HG02610 (cell line): ENCODE measurements at regions not wholly inside any gene's neighbourhood (a gene's known extent, or its start where the extent isn't known, plus 50 kb on each side); places are given as distances from the start of the nearest gene placed in this dataset.
"Not testable (repeated sequence)": the region's sequence is repeated elsewhere in the genome, so short reads cannot be mapped to it uniquely, and the experiment has no call there.

Experiments used
- ATAC-seq: cut with Tn5 transposase; IDR thresholded peaks from one replicate; pipeline ENCODE4 v1.9.1; 2021; ENCODE audit warnings: mild to moderate bottlenecking, moderate library complexity; ENCODE audit not compliant: unreplicated experiment

GRCh38 chr2:113551637-113552318 is 53.3 kb downstream of the FOXD4L1 start:
- ATAC-seq = peak; percentile 77

GRCh38 chr2:113559820-113560219 is 61.4 kb downstream of the FOXD4L1 start:
- ATAC-seq = not testable (repeated sequence)

- peak; percentile 36 for ATAC-seq
Measured at GRCh38 chr2:113562662-113563061, 64.2 kb downstream of the FOXD4L1 start.

GRCh38 chr2:113566674-113567480 is 60.2 kb upstream of the RABL2A start:
- not testable (repeated sequence) for ATAC-seq

- not testable (repeated sequence) for ATAC-seq
Measured at GRCh38 chr2:113567481-113567849, 59.6 kb upstream of the RABL2A start.

- not testable (repeated sequence) for ATAC-seq
Measured at GRCh38 chr2:113568231-113568630, 58.8 kb upstream of the RABL2A start.

- ATAC-seq = not testable (repeated sequence)
Measured at GRCh38 chr2:113570082-113570481, 57.0 kb upstream of the RABL2A start.

- ATAC-seq = not testable (repeated sequence)
Measured at GRCh38 chr2:113570509-113571009, 56.5 kb upstream of the RABL2A start.

- not testable (repeated sequence) for ATAC-seq
Measured at GRCh38 chr2:113571482-113572068, 55.5 kb upstream of the RABL2A start.

- not testable (repeated sequence) for ATAC-seq
Measured at GRCh38 chr2:113575721-113576120, 51.3 kb upstream of the RABL2A start.

GRCh38 chr2:113576353-113576752 is 50.7 kb upstream of the RABL2A start:
- ATAC-seq = not testable (repeated sequence)
